Uterus (tissue), 2 donors: ENCODE measurements at regions not wholly inside any gene's neighbourhood (a gene's known extent, or its start where the extent isn't known, plus 50 kb on each side); places are given as distances from the start of the nearest gene placed in this dataset.

ENCODE experiments used
- CTCF ChIP-seq, 4 experiments: fragments of 200-600 bp in 2 of 4; fragments of 450-650 bp in 2 of 4; sonication (generic) in 2 of 4; IDR thresholded peaks; one replicate each; pipeline ENCODE4 v1.5.1; 2016 to 2019; ENCODE audit warnings: antibody characterized with exemption in 4 of 4, mild to moderate bottlenecking in 2 of 4, moderate library complexity in 1 of 4
- POLR2A ChIP-seq, 2 donors: fragments of 450-650 bp; IDR thresholded peaks; one replicate each; pipeline ENCODE4 v1.6.1; 2016; ENCODE audit warnings: antibody characterized with exemption in 2 of 2, mild to moderate bottlenecking in 1 of 2, moderate library complexity in 1 of 2

DNA sequence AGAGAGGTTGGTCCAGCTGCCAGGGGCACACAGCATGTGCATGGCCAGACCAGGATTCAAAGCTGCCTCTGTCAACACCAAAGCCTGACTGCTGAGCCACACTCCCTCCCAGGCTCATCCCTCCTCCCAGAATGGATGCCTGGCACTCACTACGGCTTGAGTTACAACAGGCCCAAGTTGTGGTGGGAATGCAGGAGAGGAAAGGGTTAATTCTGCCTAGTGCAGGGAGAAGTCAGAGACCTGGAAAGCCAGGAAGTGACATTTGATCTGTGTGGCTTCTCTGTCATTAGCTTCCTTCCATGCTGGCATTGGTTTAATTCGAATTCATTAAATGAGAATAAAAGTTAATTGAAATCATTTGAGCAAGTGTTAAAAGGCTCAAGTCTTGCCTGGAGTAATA, 150.0 kb downstream of the NSG2 start:
- TF ChIP-seq CTCF (IDR thresholded peaks at IDR 0.05) (no peak), POLR2A (IDR thresholded peaks at IDR 0.05) (no peak)
